NCI-H2107 treated with DMSO at 0.1 percent for 48 hours (cell line): ENCODE measurements at regions not wholly inside any gene's neighbourhood (a gene's known extent, or its start where the extent isn't known, plus 50 kb on each side); places are given as distances from the start of the nearest gene placed in this dataset.
"Not testable (repeated sequence)": the region's sequence is repeated elsewhere in the genome, so short reads cannot be mapped to it uniquely, and the experiment has no call there.

Experiments used
- DNase-seq: peaks from one replicate; lab custom pipeline; 2025; ENCODE audit not compliant: unreplicated experiment; lab: John Stamatoyannopoulos, UW

DNA sequence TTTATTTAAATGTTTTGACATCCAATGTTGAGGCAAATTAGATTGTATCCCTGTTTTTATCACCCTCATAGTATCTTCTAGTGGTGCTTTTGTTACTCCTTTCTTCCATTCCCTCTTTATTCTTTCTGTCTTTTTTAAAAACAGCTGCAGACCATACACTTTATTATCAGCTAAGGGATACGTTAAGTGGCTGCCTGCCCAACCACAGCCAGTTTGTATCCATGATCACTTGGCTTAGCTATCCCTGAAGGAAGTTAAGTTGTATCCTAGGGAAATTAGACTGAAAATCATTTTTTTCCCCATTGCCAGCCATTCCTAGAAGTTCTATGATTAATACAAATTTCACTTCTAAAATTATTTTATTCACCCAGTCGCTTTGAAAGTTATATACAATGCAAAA, 1032.7 kb downstream of the NR2F1-AS1 start:
- DNase-seq: no peak

GRCh38 chr5:92544596-92544995, 1036.4 kb downstream of the NR2F1-AS1 start:
- no peak for DNase-seq

- DNase-seq: no peak
Observed at GRCh38 chr5:92544036-92544435, 1037.0 kb downstream of the NR2F1-AS1 start.

- DNase-seq: no peak
Observed at GRCh38 chr5:92543201-92543600, 1037.8 kb downstream of the NR2F1-AS1 start.

GRCh38 chr5:92542017-92542416, 1039.0 kb downstream of the NR2F1-AS1 start:
- DNase-seq: not testable (repeated sequence)

DNA sequence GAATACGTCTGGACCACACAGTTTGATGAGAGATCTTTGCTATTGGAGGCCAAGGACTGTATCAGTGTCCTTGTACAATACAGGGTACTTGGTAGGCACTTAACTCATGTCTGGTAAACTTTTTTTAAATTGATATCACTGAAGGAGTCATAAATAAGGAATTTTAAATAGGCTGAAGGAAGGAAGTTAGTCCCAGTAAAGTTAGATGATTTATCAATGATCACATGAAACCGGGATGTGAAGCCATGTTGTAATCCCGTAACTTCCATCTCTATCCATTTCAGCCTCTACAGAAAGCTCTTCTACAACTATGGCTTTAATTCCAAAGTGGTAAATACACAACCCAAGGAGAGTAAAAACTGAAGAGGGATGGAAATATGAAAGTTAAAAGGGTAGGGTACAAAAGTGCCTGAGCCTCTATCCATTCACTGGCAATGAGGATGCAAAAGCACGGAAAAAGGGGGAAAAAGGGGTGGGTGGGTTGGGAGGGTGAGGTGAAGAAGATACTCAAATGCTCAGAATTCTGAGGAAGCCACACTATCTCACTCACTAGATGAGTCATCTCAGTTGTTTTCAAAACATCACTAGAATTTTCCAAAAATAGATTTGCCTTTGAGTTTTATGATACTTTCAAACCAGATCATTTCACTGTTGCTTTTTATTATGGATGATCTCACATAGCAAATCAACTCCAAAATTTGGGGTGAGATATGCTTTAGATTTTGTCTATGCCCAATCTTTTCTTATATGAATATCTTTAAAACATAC, 1053.5 kb downstream of the NR2F1-AS1 start:
- no peak for DNase-seq

DNA sequence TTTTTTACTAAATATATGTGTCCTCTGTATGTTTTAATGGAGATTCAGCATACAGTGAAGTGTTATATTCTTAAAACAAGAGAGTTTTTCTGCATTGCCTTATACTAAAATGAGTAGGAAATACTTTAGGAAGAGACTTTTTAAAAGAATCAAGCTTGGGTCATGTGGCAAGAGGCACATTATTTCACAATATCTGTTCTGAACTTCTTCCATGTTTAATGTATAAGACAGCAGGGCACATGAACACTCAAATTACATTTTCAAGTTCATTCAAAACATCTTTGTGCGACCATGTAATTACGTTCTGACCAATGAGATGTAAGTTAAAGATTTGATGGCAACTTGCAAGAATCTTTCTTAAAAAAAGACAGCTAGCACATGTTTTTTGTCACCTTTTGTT, 1055.9 kb downstream of the NR2F1-AS1 start:
- no peak for DNase-seq

DNA sequence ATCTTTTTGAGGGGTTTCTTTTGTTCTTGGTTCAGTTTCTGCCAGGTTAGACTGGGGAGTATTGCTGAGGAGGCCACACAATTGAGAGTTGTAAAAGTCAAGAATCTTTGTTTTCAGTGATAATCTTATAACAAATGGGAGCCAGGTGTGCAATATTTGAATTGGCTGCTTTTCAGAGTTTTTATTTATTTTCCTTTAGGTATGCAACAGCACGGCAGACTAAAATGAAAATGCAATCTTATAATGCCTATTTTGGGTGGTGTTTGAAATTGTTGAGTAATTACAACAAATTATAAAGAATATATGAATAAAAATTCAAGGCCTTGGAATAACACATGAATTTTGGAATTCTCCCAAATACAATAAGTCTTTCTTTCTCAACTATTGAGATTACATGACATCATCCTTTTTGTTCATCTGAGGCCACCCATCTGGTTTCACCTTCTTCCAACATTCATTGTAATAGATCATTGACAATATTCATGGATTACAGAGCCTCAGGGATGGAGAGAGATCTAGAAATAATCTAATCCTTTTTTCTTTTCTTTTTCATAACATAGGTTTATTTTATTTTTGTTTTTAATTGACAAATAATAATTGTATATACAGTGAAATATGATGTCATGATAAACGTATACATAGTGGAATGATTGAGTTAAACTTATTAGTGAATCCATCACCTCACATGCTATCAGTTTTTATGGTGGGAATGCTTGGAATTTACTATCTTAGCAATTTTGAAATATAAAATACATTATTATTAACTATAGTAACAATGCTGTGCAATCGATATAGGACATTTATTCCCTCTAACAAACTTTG, 1061.0 kb downstream of the NR2F1-AS1 start:
- no peak for DNase-seq

GRCh38 chr5:92518318-92518904, 1062.6 kb downstream of the NR2F1-AS1 start:
- no peak for DNase-seq

DNA sequence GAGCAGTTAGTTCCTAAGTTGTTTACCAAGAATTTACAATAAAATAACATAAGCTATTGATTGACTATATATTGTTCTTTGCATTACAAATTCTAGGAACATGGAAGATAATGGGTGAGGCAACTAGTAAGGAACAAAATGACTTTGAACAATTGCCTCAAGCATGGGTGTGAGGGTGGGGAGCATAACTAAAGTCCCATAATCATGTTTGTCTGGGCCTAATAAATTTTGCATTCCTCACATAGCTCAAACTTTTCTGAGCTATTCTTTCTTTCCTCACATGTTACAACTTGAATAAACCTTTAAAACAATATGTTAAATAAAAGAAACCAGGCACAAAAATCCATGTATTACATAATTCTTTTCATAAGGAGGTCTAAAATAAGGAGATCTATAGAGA, 1066.1 kb downstream of the NR2F1-AS1 start:
- DNase-seq: no peak

DNA sequence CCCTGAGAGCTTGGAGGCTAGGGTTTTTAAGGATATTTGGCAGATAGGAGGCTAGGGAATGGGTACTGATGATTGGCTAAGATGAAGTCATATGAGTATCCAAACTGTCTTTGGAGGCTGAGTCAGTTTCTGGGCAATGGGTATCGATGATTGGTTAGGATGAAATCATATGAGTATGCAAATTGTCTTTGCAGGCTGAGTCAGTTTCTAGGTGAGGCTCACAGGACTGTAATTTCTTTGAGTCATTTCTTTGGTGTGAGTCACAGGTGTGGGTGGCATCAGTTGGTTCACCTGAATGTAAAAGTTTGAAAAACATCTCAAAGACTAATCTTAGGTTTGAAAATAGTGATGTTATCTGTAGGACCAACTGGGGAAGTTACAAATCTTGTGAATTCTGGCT, 1068.0 kb downstream of the NR2F1-AS1 start:
- DNase-seq: no peak

DNA sequence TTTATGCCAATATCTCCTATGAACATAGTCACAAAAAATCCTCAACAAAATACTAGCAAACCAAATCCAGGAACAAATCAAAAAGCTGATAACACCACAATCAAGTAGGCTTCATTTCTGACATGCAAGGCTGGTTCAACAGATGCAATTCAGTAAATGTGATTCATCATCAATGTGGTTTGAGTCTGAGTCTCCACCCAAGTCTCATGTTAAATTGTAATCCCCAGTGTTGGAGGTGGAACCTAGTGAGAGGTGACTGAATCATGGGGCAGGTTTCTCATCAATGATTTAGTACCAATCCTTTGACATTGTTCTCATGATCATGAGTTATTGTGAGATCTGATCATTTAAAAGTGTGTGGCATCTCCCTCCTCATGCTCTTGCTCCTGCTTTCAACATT, 1072.7 kb downstream of the NR2F1-AS1 start:
- no peak for DNase-seq

DNA sequence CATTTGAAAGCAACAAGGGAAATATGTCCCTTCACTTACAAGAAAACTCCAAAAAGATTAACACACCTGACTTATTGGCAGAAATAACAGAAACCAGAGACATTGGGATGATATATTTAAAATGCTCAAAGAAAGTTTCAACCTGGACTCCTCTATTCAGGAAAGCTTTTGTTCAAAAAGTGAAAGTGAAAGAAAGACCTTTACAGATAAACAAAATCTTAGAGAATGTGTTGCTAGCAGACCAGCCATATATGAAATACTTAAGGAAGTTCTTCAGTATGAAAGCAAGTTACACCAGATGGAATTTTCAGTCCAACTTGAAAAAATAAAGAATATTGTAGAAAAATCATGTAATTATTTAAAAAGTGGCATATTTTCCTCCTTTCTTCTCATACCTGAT, 1075.1 kb downstream of the NR2F1-AS1 start:
- no peak for DNase-seq

DNA sequence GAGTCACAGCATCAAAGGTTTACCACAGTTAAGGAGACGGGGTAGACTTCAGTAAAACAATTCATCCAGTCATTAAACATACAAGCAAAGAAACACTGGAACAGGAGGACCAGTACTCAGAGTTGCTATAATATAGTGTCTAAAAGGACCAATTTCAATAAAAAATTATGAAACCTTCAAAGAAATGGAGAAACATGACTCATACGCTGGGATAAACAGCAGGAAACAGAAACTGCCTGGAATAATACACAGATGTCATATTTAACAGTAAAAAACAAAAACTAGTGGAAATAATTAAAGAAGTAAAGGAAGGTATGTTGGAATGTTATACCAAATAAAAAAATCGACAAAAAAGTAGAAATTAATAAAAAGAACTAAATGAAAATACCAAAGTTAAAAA, 1075.9 kb downstream of the NR2F1-AS1 start:
- DNase-seq: no peak

DNA sequence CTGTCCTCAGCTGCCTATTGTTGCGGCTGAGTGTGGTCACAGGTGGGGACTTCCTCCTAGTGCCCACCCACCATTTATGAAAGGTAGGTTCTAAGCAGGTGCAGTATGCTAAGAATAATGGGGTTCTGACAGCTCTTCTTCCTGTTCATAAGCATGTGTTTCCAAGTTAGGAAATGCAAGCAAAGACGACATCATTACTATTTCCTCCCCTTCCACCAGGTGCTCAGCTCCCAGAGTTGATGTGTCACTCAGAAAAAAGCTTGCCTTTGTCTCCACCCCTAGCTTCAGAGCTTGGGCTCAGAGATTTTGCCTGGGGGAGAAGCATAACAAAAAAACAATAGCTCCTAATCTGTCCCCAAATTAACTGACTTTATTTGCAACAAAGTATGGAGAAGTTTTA, 1076.7 kb downstream of the NR2F1-AS1 start:
- DNase-seq: no peak

DNA sequence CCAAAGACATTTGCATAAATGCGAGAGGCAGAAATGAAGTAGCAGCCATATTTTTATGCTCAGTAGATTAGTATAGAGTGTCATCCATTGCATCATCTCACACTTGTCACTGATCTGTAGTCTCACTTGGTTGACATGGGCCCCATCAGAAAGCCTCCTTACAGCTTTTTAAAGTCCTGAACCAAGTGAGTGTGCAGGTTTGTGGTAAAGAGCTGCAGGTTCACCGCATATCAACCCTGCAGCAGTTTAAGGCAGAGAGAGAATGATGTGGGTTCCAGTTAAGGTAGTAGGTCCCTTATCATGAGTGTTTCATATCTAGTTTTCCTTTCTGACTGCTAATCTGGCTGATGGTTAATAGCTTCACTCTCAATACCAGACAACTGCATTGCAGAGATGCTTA, 1080.3 kb downstream of the NR2F1-AS1 start:
- DNase-seq: no peak

- no peak for DNase-seq
Observed at GRCh38 chr5:92496545-92496944, 1084.5 kb downstream of the NR2F1-AS1 start.

- DNase-seq: no peak
Observed at GRCh38 chr5:92494508-92494907, 1086.5 kb downstream of the NR2F1-AS1 start.

DNA sequence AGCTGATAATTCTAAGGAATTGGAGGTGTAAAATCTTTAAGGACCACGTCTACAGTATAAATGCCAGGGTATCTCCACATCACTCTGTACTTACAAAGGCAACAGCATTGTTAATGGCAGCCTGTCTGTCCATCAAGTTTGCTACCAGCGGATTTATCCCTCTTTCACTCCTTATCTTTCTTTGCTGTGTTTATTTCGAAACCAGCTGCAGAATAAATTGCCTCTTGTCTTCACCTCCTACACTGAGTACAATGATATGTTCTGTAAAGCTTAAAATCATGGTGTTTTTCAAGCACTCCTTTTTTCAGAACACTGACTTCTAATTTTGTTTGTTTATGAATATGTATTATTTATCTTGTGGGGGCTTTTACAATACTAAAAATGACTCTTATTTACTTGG, 1088.1 kb downstream of the NR2F1-AS1 start:
- DNase-seq: no peak

DNA sequence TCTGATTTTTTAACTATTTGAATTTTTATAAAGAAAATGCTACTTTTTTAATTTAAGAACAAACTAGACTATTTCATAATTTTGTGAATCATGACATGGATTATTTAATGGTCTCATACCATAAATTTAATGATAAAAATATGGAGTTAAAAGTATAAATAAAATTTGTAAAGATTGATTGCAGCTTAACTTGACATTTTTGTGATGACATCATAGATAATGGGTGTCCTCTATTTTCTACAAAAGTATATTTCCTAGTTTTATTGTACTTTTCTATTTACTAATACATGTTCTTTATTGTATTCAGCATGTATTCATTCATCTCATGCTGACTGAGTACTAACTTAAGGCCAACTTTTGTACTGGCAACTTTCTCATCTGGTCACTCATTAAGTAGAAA, 1096.5 kb downstream of the NR2F1-AS1 start:
- no peak for DNase-seq

DNA sequence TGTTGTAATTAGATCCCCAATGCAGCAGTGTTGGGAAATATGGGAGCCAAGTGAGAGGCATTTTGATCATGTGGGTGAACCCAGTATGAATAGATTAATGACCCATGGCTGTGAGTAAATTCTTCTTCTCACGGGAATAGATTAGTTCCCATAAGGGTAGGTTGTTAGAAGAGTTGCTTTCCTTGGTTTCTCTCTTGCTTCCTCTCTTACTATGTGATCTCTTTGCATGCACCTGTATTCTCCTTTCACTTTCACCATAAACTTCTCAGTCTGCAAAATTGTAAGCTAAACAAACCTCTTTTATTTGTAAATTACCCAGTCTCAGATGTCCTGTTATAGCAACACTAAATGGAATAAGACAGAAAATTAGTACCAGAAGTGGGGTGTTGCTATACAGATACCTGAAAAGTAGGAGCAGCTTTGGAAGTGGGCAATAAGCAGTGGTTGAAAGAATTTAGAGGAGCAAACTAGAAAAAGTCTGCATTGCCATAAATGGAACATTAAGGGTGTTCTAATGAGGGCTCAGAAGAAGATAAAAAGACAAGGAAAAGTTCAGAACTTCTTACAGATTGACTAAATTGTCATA, 1090.0 kb upstream of the ARRDC3 start:
- no peak for DNase-seq

- DNase-seq: no peak
Observed at GRCh38 chr5:92471861-92472260, 1088.7 kb upstream of the ARRDC3 start.
